H1 (cell line): ENCODE measurements at regions not wholly inside any gene's neighbourhood (a gene's known extent, or its start where the extent isn't known, plus 50 kb on each side); places are given as distances from the start of the nearest gene placed in this dataset.

Experiments used
- CEBPB ChIP-seq: IDR thresholded peaks from 2 replicates; pipeline ENCODE4 v1.6.1; 2012; ENCODE audit warnings: low read depth, low read length
- HDAC2 ChIP-seq, 2 experiments: fragments of 300-600 bp in 1 of 2; sonication (generic) in 1 of 2; IDR thresholded peaks; 2 replicates each; pipeline ENCODE4 v1.6.1; 2011 to 2012; ENCODE audit warnings: low read depth in 2 of 2, low read length in 2 of 2, mild to moderate bottlenecking in 2 of 2, moderate library complexity in 2 of 2, borderline replicate concordance in 1 of 2, inconsistent platforms in 1 of 2
- KDM4A ChIP-seq: IDR thresholded peaks from one replicate; pipeline ENCODE4 v1.7.1; 2012; ENCODE audit warnings: low read depth, mild to moderate bottlenecking, moderate library complexity, low read length, inconsistent platforms; ENCODE audit not compliant: severe bottlenecking
- RAD21 ChIP-seq, 2 experiments: IDR thresholded peaks in 1 of 2; conservative IDR thresholded peaks in 1 of 2; 2 replicates each; pipeline ENCODE4 v1.6.1; 2011; ENCODE audit warnings: low read depth in 2 of 2, low read length in 2 of 2, improper control_type of control experiment in 1 of 2, inconsistent platforms in 1 of 2, mild to moderate bottlenecking in 1 of 2, moderate library complexity in 1 of 2
- SAP30 ChIP-seq: fragments of 300-600 bp; sonication (generic); IDR thresholded peaks from 2 replicates; pipeline ENCODE4 v1.7.1; 2012; ENCODE audit warnings: low read length, moderate library complexity, mild to moderate bottlenecking, inconsistent platforms; ENCODE audit not compliant: insufficient read depth, insufficient replicate concordance
- ZNF274 ChIP-seq: IDR thresholded peaks from 2 replicates; pipeline ENCODE4 v1.7.0; 2012; ENCODE audit warnings: low read length, borderline replicate concordance; ENCODE audit errors: extremely low read depth

- TF ChIP-seq SAP30 (no peak), CEBPB (no peak), ZNF274 (no peak), HDAC2 (IDR thresholded peaks at IDR 0.05; ENCODE audit: borderline replicate concordance in 1 of 2, low read depth in 2 of 2, low read length in 2 of 2) (no peak), RAD21 (IDR thresholded peaks at IDR 0.05 in 1 of 2, conservative IDR thresholded peaks at IDR 0.05 in 1 of 2; ENCODE audit: low read depth in 2 of 2, low read length in 2 of 2) (no peak), KDM4A (no peak)
Observed at GRCh38 chr14:71646518-71646917, 285.7 kb upstream of the RGS6 start (continued).
